Omental fat pad (tissue), 3 donors: ENCODE measurements at regions not wholly inside any gene's neighbourhood (a gene's known extent, or its start where the extent isn't known, plus 50 kb on each side); places are given as distances from the start of the nearest gene placed in this dataset.

Experiments
- ATAC-seq: fragments of 150-250 bp; one replicate; pipeline ENCODE4 v1.9.1; 2016; ENCODE audit warnings: mild to moderate bottlenecking, moderate library complexity; ENCODE audit not compliant: low FRiP score
- DNase-seq: peaks from one replicate; pipeline ENCODE4 v3.0.0-alpha.2; 2019; ENCODE audit warnings: low spot score
- TF ChIP-seq, protein P1 (sequence below), 3 donors: fragments of 450-650 bp; IDR thresholded peaks; one replicate each; pipeline ENCODE4 v1.5.1; 2016 to 2017; ENCODE audit warnings: antibody characterized with exemption in 3 of 3, mild to moderate bottlenecking in 3 of 3, moderate library complexity in 2 of 3

DNA sequence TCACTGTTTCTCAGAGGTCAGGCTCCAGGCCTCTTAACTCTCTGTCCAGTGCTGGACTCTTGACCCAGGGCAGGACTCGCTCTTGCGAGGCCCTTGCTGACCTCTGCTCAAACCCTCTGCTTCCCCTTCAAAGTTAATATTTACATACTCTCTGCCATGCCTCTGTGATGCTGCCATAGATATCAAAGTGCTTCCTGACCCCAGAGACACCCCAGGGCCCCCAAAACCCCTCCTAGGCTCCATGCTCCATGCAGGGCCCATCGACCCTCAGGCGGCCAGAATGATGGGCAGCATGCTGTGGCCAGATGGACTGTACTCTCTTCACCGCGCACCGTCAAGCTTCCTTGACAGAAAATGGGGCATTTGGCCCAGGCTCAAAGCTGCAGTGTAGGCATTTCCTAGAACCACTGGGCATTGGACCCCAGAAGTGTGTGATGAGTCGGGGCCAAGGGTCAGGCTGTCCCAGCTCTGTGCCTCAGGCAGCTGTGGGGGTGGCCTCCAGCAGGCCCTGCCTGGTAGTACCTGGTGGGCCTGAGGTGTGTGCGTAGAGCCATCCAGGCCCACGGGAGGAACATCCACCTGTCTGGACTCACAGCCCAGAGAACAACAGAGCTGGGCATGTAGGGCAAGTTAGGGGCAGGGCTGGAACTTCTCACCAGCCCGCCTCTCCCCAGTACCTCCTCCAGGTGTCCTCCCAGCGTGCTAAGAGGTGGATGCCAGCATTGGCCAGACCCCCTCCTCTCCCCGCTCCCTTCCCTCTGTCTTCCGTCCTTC, 142.8 kb downstream of the VEGFA start:
- TF ChIP-seq, protein P1, sequence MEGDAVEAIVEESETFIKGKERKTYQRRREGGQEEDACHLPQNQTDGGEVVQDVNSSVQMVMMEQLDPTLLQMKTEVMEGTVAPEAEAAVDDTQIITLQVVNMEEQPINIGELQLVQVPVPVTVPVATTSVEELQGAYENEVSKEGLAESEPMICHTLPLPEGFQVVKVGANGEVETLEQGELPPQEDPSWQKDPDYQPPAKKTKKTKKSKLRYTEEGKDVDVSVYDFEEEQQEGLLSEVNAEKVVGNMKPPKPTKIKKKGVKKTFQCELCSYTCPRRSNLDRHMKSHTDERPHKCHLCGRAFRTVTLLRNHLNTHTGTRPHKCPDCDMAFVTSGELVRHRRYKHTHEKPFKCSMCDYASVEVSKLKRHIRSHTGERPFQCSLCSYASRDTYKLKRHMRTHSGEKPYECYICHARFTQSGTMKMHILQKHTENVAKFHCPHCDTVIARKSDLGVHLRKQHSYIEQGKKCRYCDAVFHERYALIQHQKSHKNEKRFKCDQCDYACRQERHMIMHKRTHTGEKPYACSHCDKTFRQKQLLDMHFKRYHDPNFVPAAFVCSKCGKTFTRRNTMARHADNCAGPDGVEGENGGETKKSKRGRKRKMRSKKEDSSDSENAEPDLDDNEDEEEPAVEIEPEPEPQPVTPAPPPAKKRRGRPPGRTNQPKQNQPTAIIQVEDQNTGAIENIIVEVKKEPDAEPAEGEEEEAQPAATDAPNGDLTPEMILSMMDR (IDR thresholded peaks at IDR 0.05), result no peak
- DNase-seq, result no peak
- ATAC-seq, result no peak

DNA sequence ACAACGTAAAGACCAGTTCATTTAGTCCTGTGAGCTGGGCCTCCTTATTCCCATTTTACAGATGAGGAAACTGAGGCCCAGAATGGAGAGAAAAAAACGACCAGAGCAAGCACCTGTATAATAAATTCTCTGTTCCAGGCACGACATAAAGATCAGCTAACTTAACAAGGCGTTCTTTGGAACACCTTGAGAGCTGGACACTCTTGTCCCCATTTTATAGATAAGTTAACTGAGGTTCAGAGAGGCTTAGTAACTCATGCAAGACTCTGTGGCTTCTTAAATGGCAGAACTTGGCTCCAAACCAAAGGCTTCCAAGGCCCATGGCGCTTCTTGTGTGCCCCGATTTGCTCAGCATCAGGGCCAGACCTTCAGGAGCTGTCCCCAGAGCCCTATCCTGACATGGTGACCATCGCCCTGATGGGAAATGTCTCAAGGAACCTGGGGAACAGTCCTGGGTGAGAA, 142.1 kb downstream of the VEGFA start:
- no peak for ATAC-seq
- DNase-seq, result no peak
- TF ChIP-seq, protein P1 (IDR thresholded peaks at IDR 0.05), result no peak

DNA sequence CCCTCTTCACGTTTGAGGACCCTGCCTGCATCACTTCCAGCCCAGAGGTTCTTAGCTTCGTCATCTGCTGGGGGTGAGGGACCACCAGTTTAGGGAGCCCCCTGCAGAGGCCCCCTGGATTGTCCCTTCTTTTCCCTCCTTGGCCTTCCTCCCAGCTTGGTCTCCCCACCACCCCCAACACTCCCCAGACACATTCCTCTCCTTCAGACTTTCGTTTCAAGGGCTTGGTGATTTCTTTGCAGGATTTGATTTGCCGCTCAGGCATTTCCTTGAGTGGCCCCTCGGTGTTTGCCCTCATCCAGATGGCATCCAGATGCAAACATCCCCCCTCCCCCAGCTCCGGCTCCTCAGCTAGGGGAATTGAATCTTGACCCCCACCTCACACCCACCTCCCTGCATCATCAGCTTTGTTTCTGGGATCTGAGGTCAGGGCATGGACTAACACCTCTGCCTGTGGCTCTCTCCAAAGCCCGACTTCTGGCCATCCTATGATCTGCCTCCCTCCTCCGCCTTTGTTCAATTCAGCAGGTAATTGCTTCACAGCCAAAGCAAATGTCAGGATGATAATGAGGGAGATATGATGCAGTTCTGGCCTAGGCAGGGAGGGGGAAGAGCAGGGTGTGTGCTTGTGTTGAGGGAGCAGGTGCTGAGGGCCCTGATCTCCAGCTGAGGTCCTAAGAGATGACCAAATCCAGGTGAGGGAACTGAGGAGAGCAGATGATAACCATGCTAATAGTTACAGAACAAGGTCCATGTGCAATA, 141.5 kb downstream of the VEGFA start:
- DNase-seq (no peak), ATAC-seq (no peak)
- TF ChIP-seq, protein P1 (IDR thresholded peaks at IDR 0.05), result no peak

DNA sequence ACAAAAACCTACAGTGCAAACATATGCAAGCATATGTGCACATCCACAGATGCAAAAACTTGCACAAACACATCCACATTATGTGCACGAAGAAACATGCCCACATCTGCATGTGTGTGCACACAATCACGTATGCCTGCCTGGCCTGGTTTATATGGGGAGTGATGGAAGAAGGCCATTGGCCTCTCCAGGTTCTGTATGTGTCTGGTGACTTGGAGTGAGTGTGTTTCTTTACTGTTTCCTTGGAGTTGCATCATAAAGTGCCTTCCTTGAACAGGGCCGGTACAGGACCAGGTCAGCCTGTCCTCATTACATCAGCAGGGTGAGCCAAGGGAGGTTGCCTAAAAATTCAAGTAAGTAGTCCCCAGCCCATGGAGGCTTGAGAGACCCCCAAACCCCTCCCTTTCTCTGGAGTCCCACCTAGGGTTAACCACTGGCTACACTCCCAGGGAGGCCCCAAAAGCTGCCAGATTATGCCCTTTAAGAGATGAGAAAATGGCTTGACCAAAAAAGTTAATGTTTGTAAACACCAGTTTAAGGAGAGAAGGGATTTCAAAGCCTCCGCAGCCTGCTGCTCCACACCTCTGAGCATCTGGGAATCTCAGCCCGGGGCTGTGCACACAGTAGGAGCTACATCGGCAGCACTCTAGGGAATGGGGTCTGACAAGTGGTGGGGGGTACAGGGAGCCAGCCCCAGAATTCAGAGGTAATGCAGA, 140.8 kb downstream of the VEGFA start:
- DNase-seq, result no peak
- TF ChIP-seq, protein P1 (IDR thresholded peaks at IDR 0.05), result no peak
- ATAC-seq, result no peak

DNA sequence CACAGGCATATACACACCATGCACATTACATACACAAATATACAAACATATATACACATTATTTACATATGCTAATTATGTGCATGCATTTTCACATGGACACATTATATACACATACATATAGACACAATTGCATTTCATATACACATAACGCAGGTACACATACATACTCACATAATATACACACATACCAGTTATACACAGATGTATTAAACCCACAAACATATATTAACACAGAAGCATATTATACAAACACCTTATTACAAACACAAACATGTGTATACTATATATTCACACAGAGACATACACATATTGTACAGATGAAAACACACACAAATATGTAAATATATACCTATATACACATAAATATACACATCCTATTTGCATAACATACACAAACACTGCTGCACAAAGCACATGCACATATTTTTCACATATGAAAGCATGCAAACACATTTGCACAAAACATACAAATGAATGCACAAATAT, 140.2 kb downstream of the VEGFA start:
- TF ChIP-seq, protein P1 (IDR thresholded peaks at IDR 0.05), result no peak
- no peak for DNase-seq
- ATAC-seq, result no peak

DNA sequence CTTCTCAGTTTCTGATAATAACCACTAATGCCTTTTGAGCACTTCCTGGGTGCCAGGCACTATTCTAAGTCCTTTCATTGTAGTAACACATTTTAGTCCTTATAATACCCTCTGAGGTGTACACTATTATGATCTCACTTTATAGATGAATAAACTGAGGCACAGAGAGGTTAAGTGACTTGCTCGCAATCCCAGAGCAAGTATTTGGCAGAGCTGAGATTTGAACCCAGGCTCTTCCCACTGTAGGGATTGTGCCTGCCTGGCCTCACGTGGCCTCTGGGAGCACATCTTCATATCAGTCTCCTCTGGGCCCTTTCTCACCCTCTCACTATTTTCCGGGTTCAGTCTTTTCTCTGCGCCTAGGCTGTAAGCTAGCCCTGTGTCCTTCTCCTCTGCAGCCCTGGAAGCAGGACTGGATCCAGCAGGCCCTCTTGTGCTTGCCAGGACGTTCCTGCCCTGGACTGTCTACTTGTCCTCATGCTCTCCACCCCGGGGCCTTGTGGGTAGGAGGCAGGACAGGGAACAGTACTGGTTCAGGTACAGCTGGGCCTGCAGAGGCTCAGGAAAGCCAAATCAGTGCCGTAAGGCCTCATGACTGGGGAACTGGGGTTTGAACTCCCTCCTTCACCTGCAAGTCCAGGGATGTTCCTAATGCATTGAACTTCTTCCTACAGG, 139.6 kb downstream of the VEGFA start:
- ATAC-seq, result no peak
- no peak for DNase-seq
- TF ChIP-seq, protein P1 (IDR thresholded peaks at IDR 0.05), result no peak
